ENCODE measurements at regions not wholly inside any gene's neighbourhood (a gene's known extent, or its start where the extent isn't known, plus 50 kb on each side); places are given as distances from the start of the nearest gene placed in this dataset.

- no peaks in the 10 kb centered on the region for H3K36me3 Mint-ChIP-seq (ENCODE audit: unreplicated experiment)
- peak; percentile 82 for DNase-seq (ENCODE audit: extremely low spot score, unreplicated experiment)
- H3K9me3 Mint-ChIP-seq (ENCODE audit: unreplicated experiment) = peaks cover 11% of the 10 kb centered on the region
- no peaks in the 10 kb centered on the region for H3K4me1 Mint-ChIP-seq (ENCODE audit: unreplicated experiment)
- H3K27me3 Mint-ChIP-seq (ENCODE audit: unreplicated experiment) = peaks cover 5% of the 10 kb centered on the region
- TF ChIP-seq CTCF (IDR thresholded peaks at IDR 0.05) = no peak
- H3K4me3 Mint-ChIP-seq (ENCODE audit: unreplicated experiment) = no peak overlapping the region
- H3K27ac Mint-ChIP-seq (ENCODE audit: unreplicated experiment) = no peak overlapping the region
Measured at GRCh38 chr5:180441564-180442051, 52.6 kb upstream of the CNOT6 start.
